GM19372 (cell line): ENCODE measurements at regions not wholly inside any gene's neighbourhood (a gene's known extent, or its start where the extent isn't known, plus 50 kb on each side); places are given as distances from the start of the nearest gene placed in this dataset.
"Not testable (repeated sequence)": the region's sequence is repeated elsewhere in the genome, so short reads cannot be mapped to it uniquely, and the experiment has no call there.

ENCODE experiments used
- ATAC-seq: cut with Tn5 transposase; IDR thresholded peaks from one replicate; pipeline ENCODE4 v1.9.1; 2021; ENCODE audit warnings: mild to moderate bottlenecking, low read depth, moderate library complexity; ENCODE audit not compliant: unreplicated experiment

DNA sequence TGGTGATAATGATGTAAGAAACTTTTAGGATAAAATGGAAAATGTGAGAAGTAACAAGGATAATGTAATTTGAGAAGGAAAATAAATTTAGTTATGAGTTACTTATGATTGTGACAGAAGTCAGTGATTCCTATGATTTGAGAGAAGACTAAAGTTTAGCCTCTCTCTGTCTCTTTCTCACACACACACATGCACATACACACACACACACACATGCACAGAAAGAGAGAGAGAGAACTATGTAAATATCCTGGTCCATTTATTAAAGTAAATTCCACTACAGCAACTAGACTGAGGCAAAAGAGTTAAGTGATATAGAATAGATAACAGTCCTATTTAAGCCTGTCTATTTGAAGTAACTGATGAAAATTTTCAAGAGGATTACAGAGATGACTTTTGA is 375.2 kb downstream of the CD109 start:
- ATAC-seq = no peak

GRCh38 chr6:74070711-74071110 is 374.7 kb downstream of the CD109 start:
- ATAC-seq = no peak

GRCh38 chr6:74070091-74070490 is 374.1 kb downstream of the CD109 start:
- ATAC-seq = no peak

DNA sequence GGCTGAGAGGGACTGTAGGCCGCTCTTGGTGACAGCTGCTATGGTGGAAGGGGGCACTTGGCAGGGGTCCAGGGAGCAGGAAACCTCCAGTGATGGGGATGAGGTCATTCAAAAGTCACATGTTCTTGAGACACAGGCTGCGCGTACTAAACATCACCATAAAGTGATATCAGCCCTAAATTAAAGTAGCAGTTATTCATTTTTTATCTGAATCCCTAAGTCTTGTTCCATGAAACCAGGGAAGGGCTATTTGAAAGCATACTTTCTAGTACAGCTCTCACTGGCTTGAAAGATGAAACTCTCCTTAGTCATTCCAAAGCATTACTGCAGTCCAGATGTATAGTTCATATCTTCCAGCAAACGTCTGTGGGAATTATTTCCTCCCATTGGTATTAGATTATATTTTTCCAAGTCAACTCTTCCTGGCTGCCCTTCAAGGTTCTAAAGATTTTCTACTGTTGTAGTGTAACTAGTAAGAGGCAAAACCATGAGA is 373.1 kb downstream of the CD109 start:
- ATAC-seq = no peak

DNA sequence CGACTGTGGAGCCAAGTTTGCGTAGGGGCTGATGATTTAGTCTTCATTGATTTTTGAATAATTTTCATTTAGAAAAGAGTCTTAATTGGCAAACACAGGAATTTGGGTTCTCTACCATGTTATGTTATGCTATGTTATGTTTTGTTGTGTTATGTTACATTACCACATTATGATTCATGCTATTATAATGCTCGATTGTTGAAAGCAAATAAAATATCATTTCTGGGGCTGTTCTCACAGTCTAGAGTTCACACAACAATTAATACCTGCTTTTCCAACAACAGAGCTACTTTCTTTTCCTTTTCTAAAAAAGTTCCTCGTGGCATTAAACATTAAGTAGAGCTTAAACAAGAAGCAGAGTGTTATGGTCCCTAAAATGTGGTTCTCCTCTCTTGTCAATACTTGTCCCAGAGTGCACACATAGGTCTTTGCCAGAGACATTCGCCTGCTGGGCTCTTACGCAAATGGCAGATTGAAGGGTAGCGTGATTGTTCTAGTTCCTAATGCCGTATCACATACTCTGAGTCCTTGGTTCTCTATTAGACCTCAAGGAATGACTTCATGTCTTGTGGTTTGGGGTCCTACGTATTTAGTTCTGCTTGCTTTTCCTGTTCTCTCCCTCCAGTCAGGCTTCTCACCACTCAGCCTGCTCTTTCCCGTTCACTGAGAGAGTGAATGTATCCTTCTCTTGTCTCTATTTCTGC is 370.3 kb downstream of the CD109 start:
- no peak for ATAC-seq

DNA sequence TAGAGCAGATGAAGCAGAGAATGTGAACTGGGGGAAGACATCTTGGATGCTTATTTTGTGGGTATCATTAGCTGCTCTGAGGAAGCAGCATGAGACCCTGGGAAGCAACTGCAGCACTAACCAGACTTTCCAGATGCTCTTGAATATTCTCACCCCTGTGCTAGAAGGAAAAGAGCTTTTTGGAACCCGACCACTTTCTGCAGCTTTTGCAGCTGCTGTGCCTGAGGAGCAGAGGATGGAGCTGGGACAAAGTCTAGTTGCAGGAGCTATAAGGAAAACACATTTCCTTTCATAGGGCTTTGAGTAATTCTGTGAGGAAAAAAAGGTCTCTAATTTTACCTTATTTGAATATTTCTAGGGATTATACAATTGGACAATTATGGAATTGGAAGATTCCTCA is 369.7 kb downstream of the CD109 start:
- ATAC-seq = no peak

- no peak for ATAC-seq
Observed at GRCh38 chr6:74063391-74063790, 367.4 kb downstream of the CD109 start.

DNA sequence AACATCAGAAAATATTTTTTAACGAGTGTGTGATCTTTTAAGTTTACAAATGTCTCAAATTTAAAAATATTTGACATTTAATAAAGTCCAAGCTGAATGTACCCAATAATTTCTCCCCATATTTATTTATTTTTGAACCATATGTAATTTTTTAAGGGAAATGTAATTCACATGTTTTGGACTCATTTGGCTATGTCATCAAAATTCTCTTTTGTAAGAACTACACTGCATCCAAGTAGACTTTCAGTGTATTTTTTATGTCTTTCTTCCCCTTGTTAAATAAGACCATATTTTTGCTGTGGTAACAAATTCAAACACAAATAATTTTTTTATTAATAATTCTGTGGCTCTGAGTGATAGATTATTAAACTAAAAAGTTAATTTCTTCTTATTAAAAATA is 365.2 kb downstream of the CD109 start:
- ATAC-seq = no peak

GRCh38 chr6:74060354-74060753 is 364.4 kb downstream of the CD109 start:
- ATAC-seq = no peak

- ATAC-seq = no peak
Observed at GRCh38 chr6:74058606-74059005, 362.6 kb downstream of the CD109 start.

- no peak for ATAC-seq
Observed at GRCh38 chr6:74057326-74057725, 361.3 kb downstream of the CD109 start.

DNA sequence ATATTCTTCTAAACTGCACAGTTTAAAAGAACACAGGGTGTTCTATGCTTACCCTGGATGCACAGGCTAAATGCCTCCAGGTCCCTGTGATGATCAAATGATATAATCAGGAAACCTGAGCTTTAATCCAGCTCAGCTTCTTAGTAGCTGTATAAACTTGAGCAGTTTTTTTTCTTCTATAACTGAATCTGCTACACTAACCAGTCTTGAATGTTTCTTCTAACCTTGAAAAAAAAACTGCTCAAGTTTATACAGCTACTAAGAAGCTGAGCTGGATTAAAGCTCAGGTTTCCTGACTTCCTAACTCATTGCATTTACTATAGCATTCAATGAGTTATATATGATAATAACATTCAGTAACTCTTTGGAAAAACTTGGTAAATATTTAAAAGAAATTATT is 358.2 kb downstream of the CD109 start:
- no peak for ATAC-seq

GRCh38 chr6:74050921-74051320 is 354.9 kb downstream of the CD109 start:
- no peak for ATAC-seq

DNA sequence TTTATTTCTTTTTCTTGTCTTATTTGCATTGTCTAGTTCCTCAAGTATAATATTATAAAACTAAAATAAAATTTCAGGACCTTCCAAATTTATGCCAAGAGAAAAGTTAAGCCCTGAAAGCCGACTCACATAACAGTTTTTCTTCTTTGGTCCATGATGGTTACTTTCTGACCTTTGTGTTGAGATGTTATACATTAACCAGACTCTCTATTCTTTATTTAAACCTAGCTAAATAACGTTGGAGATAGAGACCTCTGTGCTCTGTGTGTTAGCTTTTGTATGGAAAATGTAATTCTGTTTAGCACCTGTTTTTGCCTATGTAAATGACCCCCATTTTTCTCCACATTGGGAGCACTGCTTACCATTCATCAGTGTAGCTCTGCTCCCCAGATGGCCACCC is 352.4 kb downstream of the CD109 start:
- no peak for ATAC-seq

DNA sequence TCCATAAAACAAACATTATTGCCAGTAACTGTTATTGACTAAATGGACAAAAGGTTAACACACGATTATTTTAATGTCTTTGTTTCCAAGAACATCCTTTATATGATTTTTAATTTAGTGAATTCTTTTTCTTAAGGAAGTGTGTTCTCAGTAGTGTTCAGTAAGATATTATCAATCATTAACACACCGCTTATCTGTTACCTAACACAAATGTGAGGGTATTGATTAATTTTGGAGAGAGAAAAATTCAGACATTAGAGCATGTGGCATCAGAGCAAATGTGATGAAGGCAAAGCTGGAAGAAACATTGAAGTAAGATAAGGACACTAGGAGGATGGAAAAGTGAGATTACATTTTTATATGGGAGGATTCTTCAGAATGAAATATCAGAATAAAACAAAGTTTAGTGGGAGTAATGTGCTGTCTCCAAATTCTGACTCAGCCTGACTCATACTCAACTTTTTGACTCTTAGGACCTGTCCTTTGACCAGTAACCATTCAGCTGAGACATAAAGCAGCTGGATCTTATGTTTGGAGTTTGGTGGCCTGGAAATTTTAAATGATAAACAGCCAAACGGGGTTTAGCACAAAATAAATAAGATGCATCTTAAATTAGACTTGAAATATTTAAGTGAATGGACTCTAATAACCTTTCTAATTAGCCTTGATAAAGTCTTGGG is 348.6 kb downstream of the CD109 start:
- no peak for ATAC-seq

GRCh38 chr6:74041420-74041819 is 345.4 kb downstream of the CD109 start:
- no peak for ATAC-seq

GRCh38 chr6:74018825-74019224 is 322.8 kb downstream of the CD109 start:
- ATAC-seq = no peak

DNA sequence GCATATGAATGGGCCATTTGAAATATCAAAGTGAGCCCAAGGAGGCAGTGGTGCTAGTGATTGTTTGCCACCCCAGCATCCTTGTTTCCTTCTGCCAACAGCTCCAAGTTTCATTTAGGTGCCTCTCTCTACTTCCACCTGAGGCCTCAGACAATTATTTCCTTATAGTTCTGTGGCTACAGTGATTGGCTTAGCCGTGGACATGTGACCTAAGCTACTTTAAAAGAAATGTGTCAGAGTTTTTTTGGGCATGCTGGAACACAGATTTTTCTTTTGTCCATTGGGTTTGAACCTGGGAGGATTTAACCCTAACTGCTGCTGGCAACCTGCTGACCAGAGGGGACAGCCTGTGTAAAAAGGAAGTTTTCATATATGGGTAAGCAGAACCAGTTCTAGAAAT is 319.4 kb downstream of the CD109 start:
- no peak for ATAC-seq

GRCh38 chr6:74000666-74001490 is 304.9 kb downstream of the CD109 start:
- no peak for ATAC-seq

GRCh38 chr6:73990609-73991238 is 294.7 kb downstream of the CD109 start:
- ATAC-seq = not testable (repeated sequence)

DNA sequence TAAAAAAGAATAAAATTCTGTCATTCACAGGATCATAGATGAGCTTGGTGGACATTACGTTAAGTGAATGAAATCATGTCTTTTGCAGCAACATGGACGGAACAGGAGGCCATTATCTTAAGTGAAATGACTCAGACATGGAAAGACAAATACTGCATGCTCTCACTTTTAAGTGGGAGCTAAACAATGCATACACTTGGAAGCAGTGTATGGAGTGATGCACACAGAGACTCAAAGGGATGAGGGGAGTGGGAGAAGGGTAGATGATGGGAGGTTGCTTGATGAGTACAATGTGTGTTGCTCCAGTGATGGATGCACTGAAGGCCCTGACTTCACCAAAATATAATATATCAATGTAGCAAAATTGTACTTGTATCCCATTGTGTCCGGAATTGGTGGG is 293.4 kb downstream of the CD109 start:
- no peak for ATAC-seq
